Endothelial cell of umbilical vein (primary cell): ENCODE measurements at regions not wholly inside any gene's neighbourhood (a gene's known extent, or its start where the extent isn't known, plus 50 kb on each side); places are given as distances from the start of the nearest gene placed in this dataset.
"Not testable (repeated sequence)": the region's sequence is repeated elsewhere in the genome, so short reads cannot be mapped to it uniquely, and the experiment has no call there.

Experiments
- BruUV-seq: library from RNA; stranded (reverse); fragments of 400-500 nt; replicated peaks from 2 replicates; lab custom pipeline; 2021; lab: Mats Ljungman, UMichigan
- CTCF ChIA-PET: fragments of 300-600, 350-600 bp; sonication (Branson Sonifier 250); formaldehyde crosslinking; loops from one replicate; lab custom pipeline; 2021; ENCODE audit warnings: antibody characterized with exemption, inconsistent platforms; lab: Charles Lee
- POLR2A ChIA-PET: fragments of 300-600, 350-600 bp; sonication (Branson Sonifier 250); formaldehyde crosslinking; loops from one replicate; lab custom pipeline; 2021; ENCODE audit warnings: antibody characterized with exemption, inconsistent platforms; lab: Charles Lee
- DNase-seq: peaks from one replicate; pipeline ENCODE4 v3.0.0-alpha.2; 2011; ENCODE audit warnings: low read depth, low spot score
- FAIRE-seq: peaks from 2 replicates; lab custom pipeline; 2011; peaks lifted over from hg19 to GRCh38; lab: Jason Lieb, UNC
- H2AFZ ChIP-seq: 2 replicates; pipeline ENCODE4 v1.6.0; 2012; ENCODE audit warnings: low read depth, low read length, control low read depth, inconsistent platforms
- H3K27ac ChIP-seq: 2 replicates; pipeline ENCODE4 v1.5.1; 2011; ENCODE audit warnings: low read depth, mild to moderate bottlenecking, control low read depth, low read length, moderate library complexity; ENCODE audit not compliant: insufficient read depth
- H3K27me3 ChIP-seq, 2 experiments: 2 replicates each; pipeline versions ENCODE4 v1.6.0 to v1.6.1; 2011; ENCODE audit warnings: low read length in 2 of 2, mixed read lengths in 1 of 2; ENCODE audit not compliant: control insufficient read depth in 2 of 2, insufficient read depth in 2 of 2
- H3K36me3 ChIP-seq, 2 experiments: 2 replicates in 1 of 2; 3 replicates in 1 of 2; pipeline ENCODE4 v1.5.1; 2011; ENCODE audit warnings: low read length in 2 of 2, mild to moderate bottlenecking in 1 of 2, moderate library complexity in 1 of 2; ENCODE audit not compliant: control insufficient read depth in 2 of 2, insufficient read depth in 2 of 2; ENCODE audit errors: extremely low read depth in 1 of 2
- H3K4me1 ChIP-seq: 3 replicates; pipeline ENCODE4 v1.5.1; 2011; ENCODE audit warnings: mild to moderate bottlenecking, low read length; ENCODE audit not compliant: control insufficient read depth, insufficient read depth; ENCODE audit errors: extremely low read depth
- H3K4me2 ChIP-seq: 2 replicates; pipeline ENCODE4 v1.6.1; 2011; ENCODE audit warnings: low read length, control low read depth, mixed read lengths; ENCODE audit not compliant: insufficient read depth
- H3K4me3 ChIP-seq, 3 experiments: fragments of 200-600 bp in 1 of 3; sonication (generic), shearing (Covaris generic) in 1 of 3; replicated peaks in 1 of 3; 2 replicates each; pipeline ENCODE4 v1.5.1; 2011 to 2016; ENCODE audit warnings: control low read depth in 3 of 3, low read length in 3 of 3, mild to moderate bottlenecking in 2 of 3, inconsistent platforms in 1 of 3, low read depth in 1 of 3, moderate library complexity in 1 of 3; ENCODE audit not compliant: insufficient read depth in 1 of 3
- H3K79me2 ChIP-seq: 2 replicates; pipeline ENCODE4 v1.6.0; 2012; ENCODE audit warnings: low read length, inconsistent platforms; ENCODE audit not compliant: control insufficient read depth, insufficient read depth
- H3K9ac ChIP-seq: replicated peaks from 2 replicates; pipeline ENCODE3; 2011; ENCODE audit warnings: low read length, control low read depth; ENCODE audit not compliant: insufficient read depth; ENCODE audit errors: extremely low read depth
- H3K9me1 ChIP-seq: replicated peaks from 3 replicates; pipeline ENCODE4 v1.6.0; 2011; ENCODE audit warnings: mild to moderate bottlenecking, low read length; ENCODE audit not compliant: control insufficient read depth, insufficient read depth; ENCODE audit errors: extremely low read depth
- H3K9me3 ChIP-seq: replicated peaks from 2 replicates; pipeline ENCODE4 v1.5.1; 2012; ENCODE audit warnings: low read length, inconsistent platforms; ENCODE audit not compliant: control insufficient read depth, insufficient read depth
- H4K20me1 ChIP-seq: replicated peaks from 2 replicates; pipeline ENCODE3; 2011; ENCODE audit warnings: mild to moderate bottlenecking, low read length; ENCODE audit not compliant: control insufficient read depth, insufficient read depth; ENCODE audit errors: extremely low read depth
- EZH2 ChIP-seq: IDR thresholded peaks from 2 replicates; pipeline ENCODE4 v1.6.1; 2012; ENCODE audit warnings: borderline replicate concordance, low read depth, mild to moderate bottlenecking, moderate library complexity, low read length, inconsistent platforms; ENCODE audit not compliant: severe bottlenecking
- dilution Hi-C: fragments of 300-500 bp; cut with MboI; formaldehyde crosslinking; loops from one replicate; pipeline ENCODE4 v1.15.0; 2019; ENCODE audit warnings: low sequenced_read_pairs; ENCODE audit not compliant: extremely low pct_ligation_motif_present
- intact Hi-C: fragments of 100-400 bp; cut with micrococcal nuclease; formaldehyde crosslinking; loops from one replicate; pipeline ENCODE4 v1.10.0; 2022

GRCh38 chr5:75859621-75860020 is 142.4 kb upstream of the POC5 start:
- H3K9me1 ChIP-seq, intact Hi-C loops, DNase-seq, dilution Hi-C loops, H2AFZ ChIP-seq, H3K79me2 ChIP-seq, H3K36me3 ChIP-seq, H3K27ac ChIP-seq, FAIRE-seq, BruUV-seq, H3K9ac ChIP-seq, H3K9me3 ChIP-seq, H3K4me2 ChIP-seq, POLR2A ChIA-PET, H3K4me3 ChIP-seq, H3K27me3 ChIP-seq, H4K20me1 ChIP-seq, H3K4me1 ChIP-seq: not testable (repeated sequence)
- CTCF ChIA-PET: interaction anchor here (1.1 kb wide), 1 partner anchor 9 kb away, joined by 3 read pairs; no protein-coding TSS in a partner anchor

GRCh38 chr5:75856056-75856455 is 138.8 kb upstream of the POC5 start:
- Histone ChIP-seq H3K9ac (no peak overlapping the region), H3K4me2 (no peak overlapping the region), H3K9me3 (no peaks in the 10 kb centered on the region), H3K36me3 (no peaks in the 10 kb centered on the region), H3K4me3 (no peak overlapping the region), H3K27me3 (no peaks in the 10 kb centered on the region), H3K79me2 (no peaks in the 10 kb centered on the region), H3K27ac (no peak overlapping the region), H2AFZ (no peak overlapping the region), H4K20me1 (no peaks in the 10 kb centered on the region), H3K9me1 (no peaks in the 10 kb centered on the region), H3K4me1 (no peaks in the 10 kb centered on the region)
- FAIRE-seq (no peak), DNase-seq (no peak)
- no peak for TF ChIP-seq EZH2
- ChIA-PET CTCF (no interaction called here), POLR2A (no interaction called here)
- no TSS peak for BruUV-seq
- intact Hi-C loops (no loop called here), dilution Hi-C loops (no loop called here)
